IMR-90 (cell line): ENCODE measurements at regions not wholly inside any gene's neighbourhood (a gene's known extent, or its start where the extent isn't known, plus 50 kb on each side); places are given as distances from the start of the nearest gene placed in this dataset.

Experiments used
- CEBPB ChIP-seq: IDR thresholded peaks from 2 replicates; pipeline ENCODE4 v1.6.1; 2012; ENCODE audit warnings: low read depth, low read length, improper control_type of control experiment
- CTCF ChIP-seq: conservative IDR thresholded peaks from 2 replicates; pipeline ENCODE4 v1.5.1; 2012; ENCODE audit warnings: mild to moderate bottlenecking, low read depth, low read length, improper control_type of control experiment
- POLR2A ChIP-seq: IDR thresholded peaks from 2 replicates; pipeline ENCODE4 v1.6.1; 2012; ENCODE audit warnings: mild to moderate bottlenecking, low read depth, low read length
- RAD21 ChIP-seq: IDR thresholded peaks from 2 replicates; pipeline ENCODE4 v1.6.1; 2012; ENCODE audit warnings: low read length, improper control_type of control experiment

GRCh38 chr4:141467225-141467624 is 169.2 kb upstream of the IL15 start:
- TF ChIP-seq CEBPB = no peak
- TF ChIP-seq POLR2A = no peak
- TF ChIP-seq CTCF = no peak
- no peak for TF ChIP-seq RAD21
